ENCODE measurements at regions not wholly inside any gene's neighbourhood (a gene's known extent, or its start where the extent isn't known, plus 50 kb on each side); places are given as distances from the start of the nearest gene placed in this dataset.

DNA sequence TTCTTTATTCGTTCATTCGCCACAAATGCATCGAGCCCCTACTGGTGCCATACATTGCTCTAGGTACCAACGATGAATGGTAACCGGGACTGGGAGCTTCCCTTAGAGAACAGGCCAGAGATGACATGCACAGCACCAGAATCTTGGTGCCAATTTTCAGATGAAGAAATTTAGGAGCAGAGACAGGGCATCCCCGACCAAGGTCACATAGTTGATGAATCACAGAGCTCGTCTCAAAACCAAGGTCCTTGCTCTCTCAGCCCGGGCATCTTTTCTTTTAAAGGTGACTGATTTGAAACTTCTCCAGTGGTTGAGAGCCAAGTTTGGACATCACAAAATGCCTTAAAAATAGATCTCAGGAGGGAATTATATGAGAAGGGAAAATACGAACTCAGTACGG lies 73.2 kb upstream of the C16orf82 start:
- TF ChIP-seq EZH2 (IDR thresholded peaks at IDR 0.05; ENCODE audit: insufficient read depth, poor library complexity, severe bottlenecking) (no peak), EZH2phosphoT487 (IDR thresholded peaks at IDR 0.05; ENCODE audit: insufficient read depth, low read depth) (no peak)
